GM20000 (cell line): ENCODE measurements at regions not wholly inside any gene's neighbourhood (a gene's known extent, or its start where the extent isn't known, plus 50 kb on each side); places are given as distances from the start of the nearest gene placed in this dataset.

Experiments used
- DNase-seq: peaks from one replicate; pipeline ENCODE4 v3.0.0; 2012; ENCODE audit warnings: low spot score
- CTCF ChIP-seq: IDR thresholded peaks from 2 replicates; pipeline ENCODE4 v1.5.1; 2012; ENCODE audit warnings: mild to moderate bottlenecking, control low read depth; ENCODE audit errors: extremely low read depth, missing control alignments

GRCh38 chr19:28744943-28745342, 468.0 kb downstream of the UQCRFS1 start:
- DNase-seq, result no peak
- no peak for TF ChIP-seq CTCF

- no peak for TF ChIP-seq CTCF
- no peak for DNase-seq
These were observed 468.9 kb downstream of the UQCRFS1 start for GRCh38 chr19:28744014-28744413.

- peak; percentile 6 for TF ChIP-seq CTCF
- DNase-seq, result peak; percentile 67
These were observed 475.7 kb downstream of the UQCRFS1 start for GRCh38 chr19:28737021-28737895.

GRCh38 chr19:28736528-28736927, 476.4 kb downstream of the UQCRFS1 start:
- TF ChIP-seq CTCF, result no peak
- no peak for DNase-seq

GRCh38 chr19:28731577-28731976, 481.4 kb downstream of the UQCRFS1 start:
- no peak for DNase-seq

GRCh38 chr19:28730791-28731512, 482.0 kb downstream of the UQCRFS1 start:
- DNase-seq, result no peak
- TF ChIP-seq CTCF, result no peak

More at GRCh38 chr19:28731577-28731976, 481.4 kb downstream of the UQCRFS1 start:
- no peak for TF ChIP-seq CTCF
